HG03520 (cell line): ENCODE measurements at regions not wholly inside any gene's neighbourhood (a gene's known extent, or its start where the extent isn't known, plus 50 kb on each side); places are given as distances from the start of the nearest gene placed in this dataset.

Experiments
- ATAC-seq: cut with Tn5 transposase; IDR thresholded peaks from one replicate; pipeline ENCODE4 v1.9.1; 2021; ENCODE audit warnings: mild to moderate bottlenecking, moderate library complexity; ENCODE audit not compliant: unreplicated experiment

DNA sequence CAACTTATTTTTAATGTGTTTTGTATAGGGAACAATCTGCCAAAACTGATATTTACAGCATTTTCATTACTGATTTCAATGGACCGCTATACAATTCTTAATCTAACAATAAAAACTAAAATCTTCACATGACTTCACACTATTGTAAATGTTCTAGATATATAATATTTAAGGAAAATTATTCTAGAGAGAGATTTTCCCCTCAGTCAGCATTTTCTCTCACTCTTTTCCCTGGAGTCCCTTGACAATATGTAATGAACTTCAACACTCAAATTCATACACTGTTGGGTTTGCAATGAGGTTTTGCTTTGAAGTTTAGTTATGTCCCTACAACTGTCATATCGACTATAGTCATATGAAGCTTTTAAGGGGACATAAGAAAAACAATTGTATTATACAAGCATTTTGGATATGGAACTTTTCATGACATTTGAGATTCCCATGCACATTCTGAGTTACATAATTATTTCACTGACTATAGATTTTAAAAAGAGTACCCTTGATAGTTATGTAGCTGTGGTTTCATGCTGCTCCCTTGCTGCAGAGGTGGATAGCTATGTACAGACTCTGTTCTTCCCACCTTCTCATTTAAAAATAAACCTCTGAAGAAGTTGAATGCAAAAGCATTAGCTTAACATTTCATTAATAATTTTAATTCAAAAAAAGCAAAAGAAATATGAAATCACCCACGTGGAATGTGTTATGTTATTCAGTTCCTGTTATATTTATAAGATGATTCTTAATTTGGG lies 338.5 kb downstream of the AKAIN1 start:
- ATAC-seq: no peak

DNA sequence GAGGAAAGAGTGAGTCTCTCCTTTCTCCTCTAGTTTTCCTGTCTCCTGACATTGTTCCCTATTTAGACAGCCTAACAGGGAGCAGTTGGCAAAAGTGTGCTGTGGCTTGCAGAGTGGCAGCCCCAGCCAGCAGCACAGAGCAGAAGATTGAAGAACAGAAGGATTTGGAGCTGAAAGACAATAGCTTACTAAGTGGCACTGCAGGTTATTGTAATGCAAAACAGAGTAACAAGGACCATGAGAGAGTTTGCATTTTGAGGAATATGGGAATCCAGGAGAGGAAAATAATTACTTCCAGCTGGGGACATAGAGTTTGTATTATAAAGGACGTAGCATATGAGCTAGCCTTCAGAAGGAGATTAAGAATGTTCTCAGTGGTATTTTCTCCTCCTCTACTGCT lies 342.4 kb downstream of the AKAIN1 start:
- no peak for ATAC-seq

- ATAC-seq: no peak
Measured at GRCh38 chr18:4851301-4851976, 345.6 kb downstream of the AKAIN1 start.

GRCh38 chr18:4847056-4847455 lies 350.0 kb downstream of the AKAIN1 start:
- ATAC-seq: no peak

DNA sequence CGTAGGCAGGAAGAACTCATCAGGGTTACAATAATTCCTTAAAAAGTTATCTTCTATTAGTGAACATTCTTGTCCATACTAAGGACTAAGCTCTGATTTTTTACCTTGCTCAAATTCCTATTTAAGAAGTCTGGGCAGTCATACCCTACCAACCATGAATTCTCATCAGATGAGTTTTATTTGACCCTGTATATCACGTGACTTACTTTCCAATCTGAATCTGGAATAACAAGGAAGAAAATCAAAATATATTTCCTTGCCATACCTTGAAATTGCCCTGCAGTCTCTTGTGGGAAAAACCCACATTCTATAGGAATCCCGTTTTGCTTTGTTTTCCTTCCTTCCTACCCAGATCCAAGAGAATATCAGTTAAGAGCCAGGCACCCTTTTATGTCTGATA lies 352.7 kb downstream of the AKAIN1 start:
- ATAC-seq: no peak

DNA sequence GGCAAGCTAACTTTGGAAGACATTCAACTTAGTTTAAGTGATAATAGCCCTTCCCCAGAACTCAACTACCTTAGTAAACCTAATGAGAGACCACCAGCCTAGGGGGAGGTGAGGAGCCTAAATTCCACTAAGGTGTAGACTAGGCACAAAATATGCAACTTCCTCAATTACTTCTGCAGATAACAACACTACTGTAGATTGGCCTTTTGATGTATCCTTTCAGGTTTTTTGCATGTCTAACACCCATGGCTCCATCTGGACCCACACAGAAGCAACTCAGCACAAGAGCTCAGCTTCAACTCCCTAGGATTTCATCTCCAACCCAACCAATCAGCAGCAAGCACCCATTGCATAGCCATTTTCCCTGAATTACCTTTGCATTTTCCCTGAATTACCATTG lies 353.3 kb downstream of the AKAIN1 start:
- ATAC-seq: no peak

DNA sequence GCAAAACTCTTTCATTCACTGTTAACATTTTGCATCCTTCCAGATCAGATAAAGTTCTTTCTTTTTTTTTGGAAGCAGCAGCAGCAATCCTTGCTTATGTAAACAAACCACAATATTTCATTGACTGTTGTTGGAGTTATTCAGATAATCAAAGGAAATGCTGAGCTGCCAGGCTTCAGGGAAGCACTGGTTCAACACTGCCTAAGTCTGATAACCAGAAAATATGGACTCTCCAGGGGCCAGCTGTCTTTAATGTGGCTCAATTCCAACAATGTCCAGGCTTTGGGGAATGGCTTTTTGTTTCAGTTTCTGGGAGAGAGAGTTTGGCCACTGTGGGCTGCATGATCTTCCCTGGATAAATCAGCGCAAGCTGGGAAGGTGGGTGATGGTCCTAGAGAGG lies 354.3 kb downstream of the AKAIN1 start:
- no peak for ATAC-seq

- ATAC-seq: no peak
Measured at GRCh38 chr18:4842287-4842686, 354.8 kb downstream of the AKAIN1 start.

- ATAC-seq: no peak
Measured at GRCh38 chr18:4839639-4840038, 357.4 kb downstream of the AKAIN1 start.

DNA sequence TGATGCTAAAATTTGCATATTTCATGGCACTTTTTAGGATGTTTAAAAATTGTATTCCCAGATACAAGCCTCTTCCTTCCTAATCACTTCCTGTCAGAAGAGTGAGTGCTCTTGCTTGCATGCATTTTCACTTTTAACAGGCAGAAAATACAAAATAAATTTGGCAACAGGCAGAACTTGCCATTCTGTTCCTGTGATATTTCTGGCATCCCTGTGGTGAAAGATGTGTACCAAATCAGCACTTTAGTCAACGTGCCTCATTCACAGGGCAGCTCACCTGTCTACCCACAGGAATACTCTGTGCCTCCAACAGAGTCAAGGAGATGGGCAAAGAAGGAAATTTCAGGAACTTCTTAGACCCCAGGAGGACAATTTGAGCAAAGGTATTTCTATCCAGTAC lies 360.9 kb downstream of the AKAIN1 start:
- ATAC-seq: no peak

DNA sequence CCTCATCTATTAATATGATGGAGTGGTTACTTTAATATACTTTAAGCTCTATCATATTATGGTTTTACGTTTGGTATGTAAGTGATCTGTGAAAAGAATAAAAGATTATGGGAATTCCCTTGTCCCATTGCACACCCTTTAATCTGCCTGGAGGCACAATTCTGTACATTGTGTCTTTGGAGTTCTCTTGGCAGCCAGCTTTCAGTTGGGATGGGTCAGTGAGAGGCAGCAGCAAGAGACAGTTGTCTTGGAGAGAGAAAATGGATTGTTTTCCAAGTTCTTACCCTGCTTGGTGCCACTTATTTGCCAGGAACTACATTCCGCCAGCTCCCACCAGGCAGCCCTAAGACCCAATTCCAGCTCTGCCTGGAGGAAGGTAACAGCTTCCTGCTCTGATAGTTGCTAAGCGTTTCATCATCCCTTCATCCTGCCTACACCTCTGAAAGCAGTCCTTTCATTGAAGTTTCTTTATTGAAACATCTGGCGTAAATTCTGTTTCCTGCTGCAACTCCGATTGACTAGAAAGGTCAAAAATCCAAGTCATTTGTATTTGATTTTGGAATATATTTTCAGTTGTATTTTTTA lies 365.2 kb downstream of the AKAIN1 start:
- no peak for ATAC-seq

DNA sequence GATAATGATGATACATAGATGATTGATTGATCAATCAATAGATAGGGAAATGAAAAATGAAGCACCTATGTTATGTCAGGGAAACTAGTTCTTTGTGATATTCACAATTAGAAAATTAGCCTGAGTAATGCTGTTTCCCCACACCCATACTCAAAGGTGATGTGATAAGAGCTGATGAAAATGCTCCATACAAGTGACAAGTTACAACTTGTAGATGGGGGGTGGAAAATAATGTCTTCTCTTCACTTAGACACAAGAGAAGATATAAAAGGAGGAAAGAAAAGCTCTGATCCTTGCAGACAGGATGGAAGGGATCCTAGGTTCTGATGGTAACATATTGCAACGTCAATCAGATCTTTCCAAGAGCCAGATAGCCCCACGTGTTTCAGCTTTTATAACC lies 365.9 kb downstream of the AKAIN1 start:
- no peak for ATAC-seq

GRCh38 chr18:4823091-4823490 lies 368.0 kb upstream of the DLGAP1 start:
- no peak for ATAC-seq

DNA sequence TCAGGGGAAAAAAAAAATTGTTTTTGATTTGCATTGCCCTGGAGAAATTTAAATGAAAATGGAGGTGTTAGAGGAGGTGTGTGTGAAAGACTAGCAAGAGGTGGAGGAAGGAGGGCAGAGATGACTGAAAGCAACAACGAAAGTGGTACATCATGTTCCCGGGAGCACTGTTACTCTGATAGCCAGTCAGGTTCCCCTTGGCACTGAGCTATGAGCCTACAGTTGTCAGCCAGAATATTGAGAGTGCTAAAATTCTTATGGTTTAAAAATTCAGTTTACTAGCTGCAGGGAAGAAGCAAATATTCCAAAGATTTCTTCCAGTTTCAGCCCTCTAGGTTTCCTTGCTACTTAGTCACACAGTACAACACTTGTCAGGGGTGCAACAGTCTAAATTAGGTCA lies 366.7 kb upstream of the DLGAP1 start:
- no peak for ATAC-seq

DNA sequence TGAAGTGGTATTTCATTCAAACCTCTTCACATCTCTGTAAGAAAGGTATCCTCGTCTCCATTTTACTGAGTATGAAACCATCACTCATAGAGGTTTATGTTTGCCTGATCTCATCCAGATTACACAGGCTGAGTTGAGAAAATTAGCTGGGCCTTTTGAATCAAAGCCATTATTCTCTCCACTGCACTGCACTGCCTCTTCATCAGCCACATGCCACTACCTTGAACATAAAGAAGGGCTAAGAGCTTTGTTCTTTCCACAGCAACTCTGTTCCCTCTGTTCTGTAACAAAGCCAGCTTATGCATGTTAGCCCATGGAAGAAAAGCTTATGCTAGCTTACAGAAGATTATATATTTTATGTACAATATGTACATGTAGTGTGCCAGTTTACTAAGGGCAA lies 362.6 kb upstream of the DLGAP1 start:
- ATAC-seq: no peak

DNA sequence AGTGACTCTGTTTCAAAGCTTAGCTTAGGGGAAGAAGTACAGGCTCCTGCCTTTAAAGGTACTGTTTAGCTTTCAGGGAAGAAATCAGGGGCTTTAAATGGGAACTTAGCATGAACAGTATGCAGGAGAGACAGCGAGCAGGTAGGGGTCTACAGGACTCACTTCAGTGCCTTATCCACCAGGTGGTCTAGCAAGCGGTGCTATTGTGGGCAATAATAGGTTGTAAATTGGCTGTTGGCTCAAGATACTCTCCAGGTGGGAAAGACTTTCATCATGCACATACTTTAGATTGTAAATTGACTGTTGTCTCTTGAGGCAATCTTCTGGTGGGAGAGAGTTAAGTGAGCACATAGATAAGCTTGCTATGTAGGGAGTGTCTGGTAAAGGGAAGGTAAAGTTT lies 358.6 kb upstream of the DLGAP1 start:
- no peak for ATAC-seq

DNA sequence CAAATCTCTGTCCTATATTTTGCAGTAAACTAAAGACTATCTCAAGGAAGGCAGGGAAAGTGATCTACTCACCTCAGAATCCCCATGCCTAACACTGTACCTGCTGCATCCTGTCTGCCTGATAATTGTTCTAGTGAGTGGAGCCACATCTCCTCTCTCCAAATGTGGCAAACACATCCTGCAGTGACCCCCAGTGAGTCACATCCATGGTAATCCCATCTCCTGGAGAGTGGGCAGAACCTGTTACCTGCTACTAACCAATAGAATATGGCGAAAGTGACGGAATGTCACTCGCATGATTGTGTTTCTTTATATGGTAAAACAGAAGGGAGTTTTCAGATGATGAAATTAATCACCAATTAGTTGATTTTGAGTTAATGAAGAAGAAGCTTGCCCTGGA lies 353.8 kb upstream of the DLGAP1 start:
- no peak for ATAC-seq

- ATAC-seq: no peak
Measured at GRCh38 chr18:4807604-4808293, 352.6 kb upstream of the DLGAP1 start.

DNA sequence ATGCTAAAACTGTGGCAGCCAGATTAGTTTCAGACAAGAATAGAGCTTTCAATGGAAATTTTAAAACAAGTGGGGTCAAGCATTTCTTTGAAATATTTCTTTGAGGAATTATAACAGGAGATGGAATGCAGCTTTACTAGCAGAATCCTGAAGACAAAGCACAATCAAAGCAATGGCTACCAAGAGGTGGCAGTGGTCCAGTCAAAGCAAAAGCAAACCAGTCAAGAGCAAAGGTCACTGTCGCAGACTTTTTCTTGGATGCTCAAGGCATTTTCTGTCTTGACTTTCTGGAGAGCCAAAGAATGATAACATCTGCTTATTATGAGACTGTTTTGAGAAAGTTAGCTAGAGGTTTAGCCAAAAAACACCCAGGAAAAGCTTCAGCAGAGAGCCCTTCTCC lies 351.2 kb upstream of the DLGAP1 start:
- ATAC-seq: no peak

GRCh38 chr18:4802296-4802695 lies 347.2 kb upstream of the DLGAP1 start:
- ATAC-seq: no peak

DNA sequence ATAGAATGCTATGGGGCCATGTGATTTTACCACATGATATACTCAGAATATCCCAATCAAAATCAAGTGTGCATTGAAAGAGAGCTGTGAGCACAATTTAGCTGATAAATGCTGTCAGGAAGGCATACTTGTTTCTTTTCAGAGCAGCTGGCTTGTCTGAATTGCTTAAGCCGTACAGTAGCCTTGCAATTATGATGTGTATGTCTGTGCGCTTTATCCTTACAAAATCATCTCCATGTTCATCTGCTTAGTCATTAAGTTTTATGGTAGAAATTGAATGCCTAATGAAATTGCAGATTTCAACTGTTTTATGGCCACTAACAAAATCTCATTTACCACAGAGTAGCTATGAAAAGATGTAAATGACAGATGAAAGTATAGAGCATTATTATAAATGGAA lies 346.0 kb upstream of the DLGAP1 start:
- ATAC-seq: no peak
